MCF 10A (cell line): ENCODE measurements at regions not wholly inside any gene's neighbourhood (a gene's known extent, or its start where the extent isn't known, plus 50 kb on each side); places are given as distances from the start of the nearest gene placed in this dataset.

Source experiments
- BruUV-seq: library from RNA; stranded (reverse); fragments of 400-500 nt; replicated peaks from 2 replicates; lab custom pipeline; 2021; lab: Mats Ljungman, UMichigan
- CTCF ChIA-PET: fragments of 300-600 bp; sonication (Branson Sonifier 250); formaldehyde crosslinking; extraction: SDS; loops from one replicate; lab custom pipeline; 2021; ENCODE audit warnings: antibody characterized with exemption, inconsistent platforms; lab: Yijun Ruan, JAX
- POLR2A ChIA-PET: fragments of 300-600, 350-650 bp; sonication (Branson Sonifier 250); formaldehyde crosslinking; extraction: SDS; loops from one replicate; lab custom pipeline; 2020; ENCODE audit warnings: antibody characterized with exemption, inconsistent platforms; lab: Yijun Ruan, JAX
- DNase-seq: peaks from one replicate; pipeline ENCODE4 v3.0.0-alpha.2; 2018; ENCODE audit not compliant: unreplicated experiment
- H3K27ac Mint-ChIP-seq: one replicate; pipeline ENCODE4 v1.8.0; 2022; ENCODE audit warnings: mild to moderate bottlenecking, low read depth, mixed read lengths; ENCODE audit not compliant: unreplicated experiment
- H3K27me3 Mint-ChIP-seq: one replicate; pipeline ENCODE4 v1.8.0; 2022; ENCODE audit warnings: mixed read lengths; ENCODE audit not compliant: insufficient read depth, unreplicated experiment
- H3K36me3 Mint-ChIP-seq: one replicate; pipeline ENCODE4 v1.8.0; 2022; ENCODE audit warnings: mild to moderate bottlenecking, moderate library complexity, mixed read lengths; ENCODE audit not compliant: insufficient read depth, unreplicated experiment
- H3K4me1 Mint-ChIP-seq: one replicate; pipeline ENCODE4 v1.8.0; 2022; ENCODE audit warnings: mixed read lengths; ENCODE audit not compliant: insufficient read depth, unreplicated experiment
- H3K4me3 Mint-ChIP-seq: one replicate; pipeline ENCODE4 v1.8.0; 2022; ENCODE audit warnings: mild to moderate bottlenecking, moderate library complexity, mixed read lengths; ENCODE audit not compliant: unreplicated experiment
- H3K9me3 Mint-ChIP-seq: one replicate; pipeline ENCODE4 v1.8.0; 2022; ENCODE audit warnings: mixed read lengths; ENCODE audit not compliant: unreplicated experiment
- intact Hi-C: fragments of 100-400 bp; cut with micrococcal nuclease; formaldehyde crosslinking; loops from 2 replicates; pipeline ENCODE4 v1.14.1; 2022
- TF ChIP-seq, protein P1 (sequence below): fragments of 200-600 bp; IDR thresholded peaks from one replicate; pipeline ENCODE4 v1.8.0; 2022; ENCODE audit warnings: antibody characterized with exemption, mild to moderate bottlenecking; ENCODE audit not compliant: unreplicated experiment

DNA sequence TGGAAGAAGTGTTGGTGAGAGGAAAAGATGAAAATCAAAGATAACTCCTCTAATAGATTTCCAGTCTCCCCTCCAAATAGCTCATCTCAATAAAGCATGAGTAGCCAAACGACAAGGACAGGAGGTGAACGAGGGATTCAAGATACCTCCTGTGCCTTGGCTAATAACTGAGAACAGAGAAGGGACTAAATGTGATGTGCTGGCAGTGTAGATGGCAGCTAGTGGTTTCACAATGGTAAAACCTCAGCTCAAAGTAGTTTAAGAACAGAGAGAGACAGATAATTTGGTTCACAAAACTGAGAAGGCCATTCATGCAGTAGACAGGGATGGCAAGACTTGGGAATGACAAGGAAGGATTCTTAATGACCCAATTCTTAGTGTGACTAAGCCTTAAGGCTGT is 292.6 kb downstream of the EFHB start:
- CTCF ChIA-PET: interaction anchor here (0.5 kb wide), 1 partner anchor 1252 kb away, joined by 3 read pairs; no protein-coding TSS in a partner anchor
- H3K27me3 Mint-ChIP-seq: no peaks in the 10 kb centered on the region

DNA sequence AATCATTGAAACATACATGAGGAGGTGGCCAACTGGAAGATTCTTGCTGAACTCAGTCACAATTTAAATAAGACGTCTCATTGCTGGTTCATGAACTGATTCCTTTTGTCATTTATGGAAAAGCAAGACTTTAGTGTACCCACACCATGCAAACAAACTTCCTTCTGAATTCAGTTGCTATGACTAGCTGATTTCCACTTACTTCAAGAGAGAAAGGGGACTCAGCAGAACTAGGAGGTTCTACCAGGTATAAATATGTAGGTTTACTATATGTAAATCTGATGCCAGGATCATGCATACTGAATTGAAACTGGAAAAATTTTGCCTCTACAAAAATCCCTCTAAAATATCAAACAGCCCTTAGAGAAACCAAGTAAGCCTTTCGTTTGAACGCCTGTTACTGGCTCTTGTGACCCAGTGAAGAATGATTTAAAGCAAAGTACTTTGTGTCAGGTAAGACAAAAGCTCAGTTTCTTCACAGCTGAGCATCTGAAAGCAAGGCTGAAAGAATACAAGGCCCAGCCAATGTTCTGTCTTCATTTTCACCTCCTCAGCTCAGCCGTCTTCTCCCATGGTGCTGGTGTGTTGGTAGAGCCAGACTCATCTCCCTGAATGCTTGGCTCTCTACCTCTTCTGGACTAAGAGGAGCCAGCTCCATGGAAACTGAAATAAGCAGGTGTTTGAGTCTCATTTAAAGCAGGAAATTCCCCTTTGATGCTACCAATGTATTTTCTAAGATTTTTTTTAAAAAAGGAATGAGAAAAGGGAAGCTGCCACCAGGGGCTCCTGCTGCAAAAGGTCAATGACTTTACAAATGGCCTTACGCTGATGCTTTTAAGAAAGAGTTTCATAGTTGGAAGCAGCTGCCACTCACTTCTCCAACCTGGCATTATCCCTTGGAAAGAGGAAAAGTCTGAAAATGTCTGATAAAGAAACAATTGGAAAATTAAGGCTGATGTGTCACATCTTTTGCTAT is 301.6 kb downstream of the EFHB start:
- no peak overlapping the region for H3K27ac Mint-ChIP-seq
- DNase-seq: no peak
- TF ChIP-seq, protein P1, sequence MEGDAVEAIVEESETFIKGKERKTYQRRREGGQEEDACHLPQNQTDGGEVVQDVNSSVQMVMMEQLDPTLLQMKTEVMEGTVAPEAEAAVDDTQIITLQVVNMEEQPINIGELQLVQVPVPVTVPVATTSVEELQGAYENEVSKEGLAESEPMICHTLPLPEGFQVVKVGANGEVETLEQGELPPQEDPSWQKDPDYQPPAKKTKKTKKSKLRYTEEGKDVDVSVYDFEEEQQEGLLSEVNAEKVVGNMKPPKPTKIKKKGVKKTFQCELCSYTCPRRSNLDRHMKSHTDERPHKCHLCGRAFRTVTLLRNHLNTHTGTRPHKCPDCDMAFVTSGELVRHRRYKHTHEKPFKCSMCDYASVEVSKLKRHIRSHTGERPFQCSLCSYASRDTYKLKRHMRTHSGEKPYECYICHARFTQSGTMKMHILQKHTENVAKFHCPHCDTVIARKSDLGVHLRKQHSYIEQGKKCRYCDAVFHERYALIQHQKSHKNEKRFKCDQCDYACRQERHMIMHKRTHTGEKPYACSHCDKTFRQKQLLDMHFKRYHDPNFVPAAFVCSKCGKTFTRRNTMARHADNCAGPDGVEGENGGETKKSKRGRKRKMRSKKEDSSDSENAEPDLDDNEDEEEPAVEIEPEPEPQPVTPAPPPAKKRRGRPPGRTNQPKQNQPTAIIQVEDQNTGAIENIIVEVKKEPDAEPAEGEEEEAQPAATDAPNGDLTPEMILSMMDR: no peak
- no TSS peak for BruUV-seq
- peaks cover 7% of the 10 kb centered on the region for H3K9me3 Mint-ChIP-seq
- intact Hi-C loops: no loop called here
- no peaks in the 10 kb centered on the region for H3K4me1 Mint-ChIP-seq
- H3K27me3 Mint-ChIP-seq: no peaks in the 10 kb centered on the region
- H3K36me3 Mint-ChIP-seq: no peaks in the 10 kb centered on the region
- ChIA-PET CTCF (interaction anchor here (0.6 to 0.7 kb wide), 2 partner anchors 64 to 743 kb away, joined by 3 to 8 read pairs; no protein-coding TSS in a partner anchor), POLR2A (interaction anchor here (0.7 to 0.8 kb wide), 3 partner anchors 37 to 1697 kb away, joined by 3 to 4 read pairs (median 3); no protein-coding TSS in a partner anchor)
- no peak overlapping the region for H3K4me3 Mint-ChIP-seq

More for the DNA sequence above, 292.6 kb downstream of the EFHB start:
- H3K4me3 Mint-ChIP-seq: no peak overlapping the region
- POLR2A ChIA-PET: no interaction called here
- intact Hi-C loops: no loop called here
- H3K9me3 Mint-ChIP-seq: no peaks in the 10 kb centered on the region
- H3K4me1 Mint-ChIP-seq: peaks cover 5% of the 10 kb centered on the region
- TF ChIP-seq, protein P1: no peak
- H3K36me3 Mint-ChIP-seq: no peaks in the 10 kb centered on the region
- BruUV-seq: no TSS peak
- no peak for DNase-seq
- no peak overlapping the region for H3K27ac Mint-ChIP-seq

DNA sequence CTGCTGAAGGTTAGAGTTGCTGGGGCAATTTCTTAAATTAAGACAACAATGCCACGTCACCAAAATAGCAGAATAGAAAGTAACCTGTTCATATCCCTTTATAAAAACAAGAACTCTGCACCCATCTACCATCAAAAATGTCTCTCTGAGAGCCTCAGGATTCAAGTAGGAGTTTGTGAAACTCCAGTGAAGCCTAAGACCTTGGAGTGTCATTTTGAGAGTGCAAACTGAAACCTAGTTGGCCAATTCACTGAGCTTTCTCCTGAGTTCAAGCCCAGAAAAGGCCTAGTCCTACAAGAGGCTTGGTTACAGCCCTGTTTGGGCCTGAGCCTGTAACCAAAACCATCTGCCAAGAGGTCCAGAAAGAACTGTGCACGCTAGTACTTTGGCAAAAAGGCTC is 335.1 kb downstream of the EFHB start:
- H3K27me3 Mint-ChIP-seq: no peaks in the 10 kb centered on the region
- H3K36me3 Mint-ChIP-seq: no peaks in the 10 kb centered on the region
- BruUV-seq: no TSS peak
- peaks cover 22% of the 10 kb centered on the region for H3K9me3 Mint-ChIP-seq
- CTCF ChIA-PET: interaction anchor here (0.7 kb wide), 1 partner anchor 20 kb away, joined by 3 read pairs; no protein-coding TSS in a partner anchor
- POLR2A ChIA-PET: no interaction called here
- TF ChIP-seq, protein P1: no peak
- H3K4me3 Mint-ChIP-seq: no peak overlapping the region
- intact Hi-C loops: no loop called here
- no peak overlapping the region for H3K27ac Mint-ChIP-seq
- no peaks in the 10 kb centered on the region for H3K4me1 Mint-ChIP-seq
- no peak for DNase-seq

DNA sequence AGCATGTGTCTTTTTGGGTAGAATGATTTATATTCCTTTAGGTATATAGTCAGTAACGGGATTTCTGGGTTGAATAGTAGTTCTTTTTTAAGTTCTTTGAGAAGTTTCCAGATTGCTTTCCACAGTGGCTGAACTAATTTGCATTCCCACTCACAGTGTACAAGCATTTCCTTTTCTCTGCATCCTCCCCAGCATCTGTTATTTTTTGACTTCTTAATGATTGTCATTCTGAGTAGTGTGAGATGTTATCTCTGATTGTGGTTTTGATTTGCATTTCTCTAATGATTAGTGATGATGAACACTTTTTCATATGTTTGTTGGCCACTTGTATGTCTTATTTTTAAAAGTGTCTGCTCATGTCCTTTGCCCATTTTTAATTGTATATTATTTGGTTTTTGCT is 337.6 kb downstream of the EFHB start:
- Mint-ChIP-seq H3K4me3 (no peak overlapping the region), H3K27ac (no peak overlapping the region), H3K36me3 (no peaks in the 10 kb centered on the region), H3K4me1 (no peaks in the 10 kb centered on the region), H3K9me3 (peaks cover 13% of the 10 kb centered on the region), H3K27me3 (no peaks in the 10 kb centered on the region)
- intact Hi-C loops: no loop called here
- ChIA-PET POLR2A (no interaction called here), CTCF (interaction anchor here (0.6 kb wide), 1 partner anchor 8 kb away, joined by 4 read pairs; no protein-coding TSS in a partner anchor)
- no TSS peak for BruUV-seq
- no peak for DNase-seq
- TF ChIP-seq, protein P1: no peak
